ENCODE measurements at regions not wholly inside any gene's neighbourhood (a gene's known extent, or its start where the extent isn't known, plus 50 kb on each side); places are given as distances from the start of the nearest gene placed in this dataset.

DNA sequence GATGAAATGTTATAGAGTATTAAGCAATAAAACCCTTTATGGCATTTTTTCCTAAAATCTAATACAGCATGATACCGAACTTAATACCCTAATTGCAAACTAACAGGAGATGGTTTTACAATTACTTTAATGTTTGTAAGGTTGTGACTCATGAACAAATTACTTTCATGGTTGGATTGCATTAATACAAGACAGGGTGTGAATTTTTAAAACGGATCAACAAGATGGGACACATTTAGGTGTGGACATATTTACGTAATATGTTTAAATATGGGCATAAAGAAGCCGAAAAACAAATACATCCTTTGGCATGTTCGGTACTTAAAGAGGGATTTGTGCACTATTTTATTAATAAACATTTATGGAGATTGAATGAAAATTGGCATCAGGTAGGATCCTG is 168.3 kb upstream of the SPRY2 start:
- intact Hi-C loops (cut with micrococcal nuclease), result no loop called here

DNA sequence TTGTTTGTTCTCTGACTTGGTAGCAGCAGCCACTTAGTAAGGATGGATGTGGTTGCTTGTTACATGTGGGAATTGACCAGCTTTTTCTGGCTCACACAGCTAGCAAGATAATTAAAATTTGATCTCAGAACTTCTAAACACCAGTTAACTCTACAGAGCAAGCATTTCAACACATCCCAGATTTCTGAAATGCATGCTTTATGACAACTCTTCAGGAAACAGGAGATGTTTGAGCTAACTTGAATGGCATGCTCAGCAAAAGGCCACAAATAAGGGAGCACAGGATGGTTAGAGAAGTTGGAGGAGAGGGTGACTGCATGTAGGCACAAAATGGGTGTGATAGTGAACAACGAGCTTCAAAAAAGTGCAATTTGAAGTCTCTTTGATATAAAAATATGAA is 167.1 kb upstream of the SPRY2 start:
- no peak overlapping the region for H3K4me3 ChIP-seq (replicated peaks in 1 of 3; ENCODE audit: low read depth in 2 of 3, low read length in 3 of 3)
- H3K9ac ChIP-seq (ENCODE audit: insufficient read depth, low read length, poor library complexity, severe bottlenecking), result no peak overlapping the region
- no peaks in the 10 kb centered on the region for H3K79me2 ChIP-seq (ENCODE audit: insufficient read depth, low read length)
- intact Hi-C loops (cut with micrococcal nuclease), result no loop called here
- no peaks in the 10 kb centered on the region for H3K27me3 ChIP-seq (ENCODE audit: control insufficient read depth in 2 of 2, insufficient read depth in 2 of 2, low read length in 2 of 2)
- no peaks in the 10 kb centered on the region for H3K4me1 ChIP-seq (ENCODE audit: control insufficient read depth in 1 of 2, insufficient read depth in 2 of 2, low read length in 2 of 2)
- no peaks in the 10 kb centered on the region for H4K20me1 ChIP-seq (ENCODE audit: insufficient read depth, low read length)
- H3K36me3 ChIP-seq (replicated peaks in 1 of 2; ENCODE audit: control insufficient read depth in 1 of 2, insufficient read depth in 2 of 2, low read length in 2 of 2), result no peaks in the 10 kb centered on the region
- H3K27me3 Mint-ChIP-seq (ENCODE audit: low read depth in 3 of 3), result no peaks in the 10 kb centered on the region
- no peaks in the 10 kb centered on the region for H3K9me3 ChIP-seq (replicated peaks in 1 of 2; ENCODE audit: control insufficient read depth in 1 of 2, insufficient read depth in 1 of 2, low read length in 2 of 2)
- TF ChIP-seq, protein P1, sequence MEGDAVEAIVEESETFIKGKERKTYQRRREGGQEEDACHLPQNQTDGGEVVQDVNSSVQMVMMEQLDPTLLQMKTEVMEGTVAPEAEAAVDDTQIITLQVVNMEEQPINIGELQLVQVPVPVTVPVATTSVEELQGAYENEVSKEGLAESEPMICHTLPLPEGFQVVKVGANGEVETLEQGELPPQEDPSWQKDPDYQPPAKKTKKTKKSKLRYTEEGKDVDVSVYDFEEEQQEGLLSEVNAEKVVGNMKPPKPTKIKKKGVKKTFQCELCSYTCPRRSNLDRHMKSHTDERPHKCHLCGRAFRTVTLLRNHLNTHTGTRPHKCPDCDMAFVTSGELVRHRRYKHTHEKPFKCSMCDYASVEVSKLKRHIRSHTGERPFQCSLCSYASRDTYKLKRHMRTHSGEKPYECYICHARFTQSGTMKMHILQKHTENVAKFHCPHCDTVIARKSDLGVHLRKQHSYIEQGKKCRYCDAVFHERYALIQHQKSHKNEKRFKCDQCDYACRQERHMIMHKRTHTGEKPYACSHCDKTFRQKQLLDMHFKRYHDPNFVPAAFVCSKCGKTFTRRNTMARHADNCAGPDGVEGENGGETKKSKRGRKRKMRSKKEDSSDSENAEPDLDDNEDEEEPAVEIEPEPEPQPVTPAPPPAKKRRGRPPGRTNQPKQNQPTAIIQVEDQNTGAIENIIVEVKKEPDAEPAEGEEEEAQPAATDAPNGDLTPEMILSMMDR (IDR thresholded peaks at IDR 0.05), result no peak
- H3K27ac Mint-ChIP-seq, result no peak overlapping the region
- H3K4me3 Mint-ChIP-seq, result no peak overlapping the region
- no peaks in the 10 kb centered on the region for H3K36me3 Mint-ChIP-seq
- no peak for DNase-seq
- H3K9me3 Mint-ChIP-seq, result peaks cover 0 to 16% (median 10%) of the 10 kb centered on the region in 7 donors
- H3K4me2 ChIP-seq (replicated peaks; ENCODE audit: extremely low read depth, low read length, poor library complexity, severe bottlenecking), result no peak overlapping the region
- H2AFZ ChIP-seq (ENCODE audit: insufficient read depth, low read depth, low read length, poor library complexity, severe bottlenecking), result no peak overlapping the region
- H3K4me1 Mint-ChIP-seq, result no peaks in the 10 kb centered on the region
- no peak overlapping the region for H3K27ac ChIP-seq (ENCODE audit: low read depth in 1 of 2, low read length in 2 of 2)
- WGBS (ENCODE audit: insufficient coverage), result 89% methylated on average over 1 of the region's 1 CpG

More for the DNA sequence above, 168.3 kb upstream of the SPRY2 start:
- TF ChIP-seq, protein P1 (IDR thresholded peaks at IDR 0.05), result no peak
- Mint-ChIP-seq H3K4me3 (no peak overlapping the region), H3K4me1 (no peaks in the 10 kb centered on the region), H3K36me3 (no peaks in the 10 kb centered on the region), H3K9me3 (peaks cover 0 to 16% (median 8%) of the 10 kb centered on the region in 7 donors), H3K27ac (no peak overlapping the region), H3K27me3 (ENCODE audit: low read depth in 3 of 3) (no peaks in the 10 kb centered on the region)
- Histone ChIP-seq H4K20me1 (ENCODE audit: insufficient read depth, low read length) (no peaks in the 10 kb centered on the region), H3K27me3 (ENCODE audit: control insufficient read depth in 2 of 2, insufficient read depth in 2 of 2, low read length in 2 of 2) (no peaks in the 10 kb centered on the region), H3K36me3 (replicated peaks in 1 of 2; ENCODE audit: control insufficient read depth in 1 of 2, insufficient read depth in 2 of 2, low read length in 2 of 2) (no peaks in the 10 kb centered on the region), H3K27ac (ENCODE audit: low read depth in 1 of 2, low read length in 2 of 2) (no peak overlapping the region), H3K79me2 (ENCODE audit: insufficient read depth, low read length) (no peaks in the 10 kb centered on the region), H3K4me2 (replicated peaks; ENCODE audit: extremely low read depth, low read length, poor library complexity, severe bottlenecking) (no peak overlapping the region), H3K4me1 (ENCODE audit: control insufficient read depth in 1 of 2, insufficient read depth in 2 of 2, low read length in 2 of 2) (no peaks in the 10 kb centered on the region), H3K4me3 (replicated peaks in 1 of 3; ENCODE audit: low read depth in 2 of 3, low read length in 3 of 3) (no peak overlapping the region), H3K9me3 (replicated peaks in 1 of 2; ENCODE audit: control insufficient read depth in 1 of 2, insufficient read depth in 1 of 2, low read length in 2 of 2) (no peaks in the 10 kb centered on the region), H3K9ac (ENCODE audit: insufficient read depth, low read length, poor library complexity, severe bottlenecking) (no peak overlapping the region), H2AFZ (ENCODE audit: insufficient read depth, low read depth, low read length, poor library complexity, severe bottlenecking) (no peak overlapping the region)
- no CpG with 5 or more reads among the region's 5 CpGs for WGBS (ENCODE audit: insufficient coverage)
- DNase-seq, result no peak

All from CD14-positive monocyte (primary cell).